ENCODE measurements at regions not wholly inside any gene's neighbourhood (a gene's known extent, or its start where the extent isn't known, plus 50 kb on each side); places are given as distances from the start of the nearest gene placed in this dataset.
"Not testable (repeated sequence)": the region's sequence is repeated elsewhere in the genome, so short reads cannot be mapped to it uniquely, and the experiment has no call there.

DNA sequence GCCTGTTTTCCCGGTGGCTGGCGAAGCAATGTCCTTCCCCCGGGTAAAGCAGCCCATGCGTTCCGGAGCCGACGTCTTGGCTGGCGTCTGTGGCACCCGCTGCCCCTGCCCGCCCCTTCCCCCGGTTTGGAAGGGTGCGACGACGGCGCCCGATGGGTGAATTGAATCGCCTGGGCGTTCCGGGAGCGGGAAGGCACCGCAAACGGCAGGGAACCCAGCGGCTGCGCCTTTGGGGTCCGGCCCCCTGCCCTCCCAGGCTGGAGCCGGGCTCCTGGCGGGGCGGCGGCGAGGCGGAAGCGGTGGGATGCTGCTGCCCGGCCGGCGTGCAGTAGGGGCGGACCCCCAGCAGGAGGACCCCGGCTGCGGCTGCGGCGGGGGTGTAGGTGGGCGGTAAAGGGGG lies 123.6 kb upstream of the RHOU start:
- intact Hi-C loops (cut with micrococcal nuclease); DNase-seq; H3K27me3 ChIP-seq (ENCODE audit: insufficient read depth, low read length); POLR2A ChIA-PET (ENCODE audit: partially characterized antibody); H3K4me1 Mint-ChIP-seq; H3K36me3 ChIP-seq (ENCODE audit: insufficient read depth, low read length); H3K27ac Mint-ChIP-seq; H3K27ac ChIP-seq (ENCODE audit: low read depth, low read length); H3K4me1 ChIP-seq (ENCODE audit: insufficient read depth, low read length); CTCF ChIA-PET (ENCODE audit: partially characterized antibody); H3K36me3 Mint-ChIP-seq; H3K4me3 Mint-ChIP-seq; H3K4me3 ChIP-seq (ENCODE audit: low read length in 2 of 2); H3K9me3 Mint-ChIP-seq; H3K9me3 ChIP-seq (ENCODE audit: control insufficient read depth in 1 of 2, low read length in 2 of 2); H3K27me3 Mint-ChIP-seq: not testable (repeated sequence)

DNA sequence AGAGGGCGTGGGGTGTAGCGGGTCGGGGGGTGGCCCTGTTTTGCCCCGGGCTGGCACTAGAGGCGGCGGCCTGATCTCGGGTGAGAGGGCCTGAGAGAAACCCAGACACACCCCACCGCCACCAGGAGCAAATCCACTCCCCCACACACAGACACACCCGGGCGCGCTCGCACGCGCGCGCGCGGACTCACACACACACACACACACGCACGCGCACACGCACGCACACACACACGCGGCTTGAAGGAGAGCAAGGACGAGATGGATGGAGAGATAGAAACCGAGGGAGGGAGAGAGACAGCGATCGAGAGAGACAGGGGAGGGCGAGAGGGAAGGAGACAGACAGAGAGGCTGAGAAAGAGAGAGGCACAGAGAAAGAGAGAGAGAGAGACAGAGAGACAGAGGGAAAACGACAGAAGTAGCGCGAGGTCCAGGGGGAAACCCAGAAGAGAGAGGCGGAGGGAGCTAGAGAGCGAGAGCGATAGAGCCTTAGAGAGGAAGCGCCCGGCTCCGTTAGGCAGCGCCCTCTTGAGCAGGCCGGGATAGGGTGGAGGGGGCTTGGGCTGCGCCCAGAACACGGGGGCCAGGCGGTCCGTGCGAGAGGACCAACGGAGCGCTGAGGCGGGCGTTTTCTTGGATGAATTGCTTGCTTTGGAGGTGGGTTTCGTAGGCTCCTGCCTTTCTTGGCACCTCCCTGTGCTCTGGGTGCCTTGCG lies 113.1 kb upstream of the RHOU start:
- H3K4me1 Mint-ChIP-seq; H3K27me3 ChIP-seq (ENCODE audit: insufficient read depth, low read length); H3K36me3 ChIP-seq (ENCODE audit: insufficient read depth, low read length); H3K4me3 ChIP-seq (ENCODE audit: low read length in 2 of 2); H3K4me1 ChIP-seq (ENCODE audit: insufficient read depth, low read length); H3K27ac ChIP-seq (ENCODE audit: low read depth, low read length); intact Hi-C loops (cut with micrococcal nuclease); H3K9me3 ChIP-seq (ENCODE audit: control insufficient read depth in 1 of 2, low read length in 2 of 2); H3K9me3 Mint-ChIP-seq; H3K27me3 Mint-ChIP-seq; CTCF ChIA-PET (ENCODE audit: partially characterized antibody); POLR2A ChIA-PET (ENCODE audit: partially characterized antibody); H3K36me3 Mint-ChIP-seq: not testable (repeated sequence)
- Mint-ChIP-seq H3K27ac (peak overlapping the region in 3 of 7 donors; percentile 32 to 79 (median 51)), H3K4me3 (peak overlapping the region in 7 of 8 donors; percentile 50 to 89 (median 73))
- DNase-seq = peak in 3 of 5 donors; percentile 9 to 42 (median 38)

DNA sequence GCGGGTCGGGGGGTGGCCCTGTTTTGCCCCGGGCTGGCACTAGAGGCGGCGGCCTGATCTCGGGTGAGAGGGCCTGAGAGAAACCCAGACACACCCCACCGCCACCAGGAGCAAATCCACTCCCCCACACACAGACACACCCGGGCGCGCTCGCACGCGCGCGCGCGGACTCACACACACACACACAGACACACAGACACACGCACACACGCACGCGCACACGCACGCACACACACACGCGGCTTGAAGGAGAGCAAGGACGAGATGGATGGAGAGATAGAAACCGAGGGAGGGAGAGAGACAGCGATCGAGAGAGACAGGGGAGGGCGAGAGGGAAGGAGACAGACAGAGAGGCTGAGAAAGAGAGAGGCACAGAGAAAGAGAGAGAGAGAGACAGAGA lies 108.8 kb upstream of the RHOU start:
- H3K4me3 ChIP-seq (ENCODE audit: low read length in 2 of 2); CTCF ChIA-PET (ENCODE audit: partially characterized antibody); H3K4me3 Mint-ChIP-seq; H3K9me3 Mint-ChIP-seq; H3K27me3 Mint-ChIP-seq; H3K36me3 Mint-ChIP-seq; POLR2A ChIA-PET (ENCODE audit: partially characterized antibody); H3K27ac ChIP-seq (ENCODE audit: low read depth, low read length); H3K36me3 ChIP-seq (ENCODE audit: insufficient read depth, low read length); H3K27ac Mint-ChIP-seq; DNase-seq; H3K4me1 ChIP-seq (ENCODE audit: insufficient read depth, low read length); H3K27me3 ChIP-seq (ENCODE audit: insufficient read depth, low read length); intact Hi-C loops (cut with micrococcal nuclease); H3K4me1 Mint-ChIP-seq; H3K9me3 ChIP-seq (ENCODE audit: control insufficient read depth in 1 of 2, low read length in 2 of 2): not testable (repeated sequence)

DNA sequence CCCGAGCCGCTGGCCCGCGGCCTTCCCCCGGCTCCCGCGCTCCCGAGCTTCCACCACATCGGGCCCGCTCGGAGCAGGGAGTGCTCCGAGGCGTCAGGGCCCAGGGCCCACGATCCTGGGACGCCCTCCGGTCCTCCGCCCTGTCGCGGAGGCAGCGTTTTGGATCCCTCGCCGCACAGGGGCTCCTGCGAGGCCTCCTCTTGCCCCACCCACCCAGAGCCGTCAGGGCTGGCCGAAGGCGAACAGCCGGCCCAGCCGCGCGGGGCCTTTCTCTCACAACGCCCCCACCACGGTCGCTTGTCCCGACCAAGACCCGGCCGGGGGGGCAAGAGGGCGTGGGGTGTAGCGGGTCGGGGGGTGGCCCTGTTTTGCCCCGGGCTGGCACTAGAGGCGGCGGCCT lies 102.4 kb upstream of the RHOU start:
- H3K36me3 ChIP-seq (ENCODE audit: insufficient read depth, low read length); H3K4me1 Mint-ChIP-seq; H3K36me3 Mint-ChIP-seq; H3K27me3 ChIP-seq (ENCODE audit: insufficient read depth, low read length); H3K9me3 ChIP-seq (ENCODE audit: control insufficient read depth in 1 of 2, low read length in 2 of 2); intact Hi-C loops (cut with micrococcal nuclease); H3K9me3 Mint-ChIP-seq; H3K4me1 ChIP-seq (ENCODE audit: insufficient read depth, low read length); H3K27ac ChIP-seq (ENCODE audit: low read depth, low read length); POLR2A ChIA-PET (ENCODE audit: partially characterized antibody); H3K4me3 Mint-ChIP-seq; H3K27me3 Mint-ChIP-seq; H3K4me3 ChIP-seq (ENCODE audit: low read length in 2 of 2); H3K27ac Mint-ChIP-seq; CTCF ChIA-PET (ENCODE audit: partially characterized antibody): not testable (repeated sequence)
- peak in 1 of 5 donors; percentile 24 for DNase-seq

DNA sequence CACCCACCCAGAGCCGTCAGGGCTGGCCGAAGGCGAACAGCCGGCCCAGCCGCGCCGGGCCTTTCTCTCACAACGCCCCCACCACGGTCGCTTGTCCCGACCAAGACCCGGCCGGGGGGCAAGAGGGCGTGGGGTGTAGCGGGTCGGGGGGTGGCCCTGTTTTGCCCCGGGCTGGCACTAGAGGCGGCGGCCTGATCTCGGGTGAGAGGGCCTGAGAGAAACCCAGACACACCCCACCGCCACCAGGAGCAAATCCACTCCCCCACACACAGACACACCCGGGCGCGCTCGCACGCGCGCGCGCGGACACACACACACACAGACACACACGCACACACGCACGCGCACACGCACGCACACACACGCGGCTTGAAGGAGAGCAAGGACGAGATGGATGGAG lies 100.0 kb upstream of the RHOU start:
- H3K4me1 Mint-ChIP-seq; H3K4me3 Mint-ChIP-seq; CTCF ChIA-PET (ENCODE audit: partially characterized antibody); intact Hi-C loops (cut with micrococcal nuclease); H3K9me3 Mint-ChIP-seq; H3K4me3 ChIP-seq (ENCODE audit: low read length in 2 of 2); H3K4me1 ChIP-seq (ENCODE audit: insufficient read depth, low read length); H3K27ac Mint-ChIP-seq; H3K9me3 ChIP-seq (ENCODE audit: control insufficient read depth in 1 of 2, low read length in 2 of 2); POLR2A ChIA-PET (ENCODE audit: partially characterized antibody); H3K36me3 Mint-ChIP-seq; H3K27ac ChIP-seq (ENCODE audit: low read depth, low read length); H3K36me3 ChIP-seq (ENCODE audit: insufficient read depth, low read length); H3K27me3 Mint-ChIP-seq; H3K27me3 ChIP-seq (ENCODE audit: insufficient read depth, low read length): not testable (repeated sequence)
- DNase-seq = peak; percentile 51 to 68 (median 56)

DNA sequence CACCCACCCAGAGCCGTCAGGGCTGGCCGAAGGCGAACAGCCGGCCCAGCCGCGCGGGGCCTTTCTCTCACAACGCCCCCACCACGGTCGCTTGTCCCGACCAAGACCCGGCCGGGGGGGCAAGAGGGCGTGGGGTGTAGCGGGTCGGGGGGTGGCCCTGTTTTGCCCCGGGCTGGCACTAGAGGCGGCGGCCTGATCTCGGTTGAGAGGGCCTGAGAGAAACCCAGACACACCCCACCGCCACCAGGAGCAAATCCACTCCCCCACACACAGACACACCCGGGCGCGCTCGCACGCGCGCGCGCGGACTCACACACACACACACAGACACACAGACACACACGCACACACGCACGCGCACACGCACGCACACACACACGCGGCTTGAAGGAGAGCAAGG lies 97.8 kb upstream of the RHOU start:
- H3K27me3 Mint-ChIP-seq; CTCF ChIA-PET (ENCODE audit: partially characterized antibody); H3K27me3 ChIP-seq (ENCODE audit: insufficient read depth, low read length); H3K27ac ChIP-seq (ENCODE audit: low read depth, low read length); H3K4me1 Mint-ChIP-seq; H3K4me3 Mint-ChIP-seq; H3K9me3 ChIP-seq (ENCODE audit: control insufficient read depth in 1 of 2, low read length in 2 of 2); H3K36me3 Mint-ChIP-seq; H3K4me1 ChIP-seq (ENCODE audit: insufficient read depth, low read length); H3K9me3 Mint-ChIP-seq; H3K36me3 ChIP-seq (ENCODE audit: insufficient read depth, low read length); H3K4me3 ChIP-seq (ENCODE audit: low read length in 2 of 2); H3K27ac Mint-ChIP-seq; POLR2A ChIA-PET (ENCODE audit: partially characterized antibody); intact Hi-C loops (cut with micrococcal nuclease): not testable (repeated sequence)
- DNase-seq = peak in 1 of 5 donors; percentile 11

DNA sequence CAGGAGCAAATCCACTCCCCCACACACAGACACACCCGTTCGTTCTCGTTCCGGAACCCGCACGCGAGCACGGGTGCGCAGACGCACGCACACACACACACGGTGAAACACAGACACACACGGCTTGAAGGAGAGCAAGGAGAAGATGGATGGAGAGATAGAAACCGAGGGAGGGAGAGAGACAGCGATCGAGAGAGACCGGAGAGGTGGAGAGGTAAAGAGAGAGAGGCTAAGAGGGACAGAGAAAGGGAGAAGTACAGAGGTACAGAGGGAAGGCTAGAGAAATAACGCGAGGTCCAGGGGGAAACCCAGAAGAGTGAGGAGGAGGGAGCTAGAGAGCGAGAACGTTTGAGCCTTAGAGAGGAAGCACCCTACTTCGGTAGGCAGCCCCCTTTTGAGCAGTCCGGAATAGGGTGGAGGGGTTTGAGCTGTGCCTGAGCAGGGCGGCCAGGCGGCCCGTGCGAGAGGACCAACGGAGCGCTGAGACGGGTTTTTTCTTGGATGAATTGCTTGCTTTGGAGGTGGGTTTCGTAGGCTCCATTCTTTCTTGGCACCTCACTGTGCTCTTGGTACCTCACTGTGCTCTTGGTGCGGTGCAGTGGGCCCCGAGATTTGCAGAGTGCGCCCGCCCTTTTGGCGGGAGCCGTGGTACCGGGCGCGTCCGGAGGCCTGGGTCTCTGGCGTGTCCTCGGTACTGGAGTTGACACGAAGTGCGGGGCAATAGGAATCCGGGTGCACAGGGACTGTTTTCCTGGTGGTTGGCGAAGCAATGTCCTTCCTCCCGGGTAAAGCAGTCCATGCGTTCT lies 88.4 kb upstream of the RHOU start:
- Mint-ChIP-seq H3K9me3 (peaks cover 0 to 8% (median 0%) of the 10 kb centered on the region in 8 donors), H3K4me1 (peaks cover 13 to 34% (median 22%) of the 10 kb centered on the region in 4 donors), H3K27ac (peak overlapping the region; percentile 14 to 89 (median 77)), H3K36me3 (peaks cover 0 to 3% of the 10 kb centered on the region in 2 donors), H3K27me3 (peaks cover 31 to 32% of the 10 kb centered on the region in 2 donors), H3K4me3 (peak overlapping the region; percentile 81 to 98 (median 90))
- Histone ChIP-seq H3K4me1 (ENCODE audit: insufficient read depth, low read length) (peaks cover 26% of the 10 kb centered on the region), H3K36me3 (ENCODE audit: insufficient read depth, low read length) (no peaks in the 10 kb centered on the region), H3K9me3 (ENCODE audit: control insufficient read depth in 1 of 2, low read length in 2 of 2) (no peaks in the 10 kb centered on the region), H3K27ac (ENCODE audit: low read depth, low read length) (peak overlapping the region; percentile 19), H3K4me3 (ENCODE audit: low read length in 2 of 2) (peak overlapping the region; percentile 61 to 66), H3K27me3 (ENCODE audit: insufficient read depth, low read length) (peaks cover 42% of the 10 kb centered on the region)
- intact Hi-C loops (cut with micrococcal nuclease) = no loop called here
- POLR2A ChIA-PET (ENCODE audit: partially characterized antibody) = no interaction called here
- peak; percentile 31 to 56 (median 51) for DNase-seq
- CTCF ChIA-PET (ENCODE audit: partially characterized antibody) = no interaction called here
